CD4-positive, alpha-beta T cell treated with Interleukin-1 beta for 1 hour (primary cell): ENCODE measurements at regions not wholly inside any gene's neighbourhood (a gene's known extent, or its start where the extent isn't known, plus 50 kb on each side); places are given as distances from the start of the nearest gene placed in this dataset.

Experiments used
- DNase-seq, 2 donors: peaks; one replicate each; pipeline ENCODE4 v3.0.0-alpha.2; 2020 to 2022

- no peak for DNase-seq
Measured at GRCh38 chr1:82604524-82604923, 803.8 kb downstream of the ADGRL2 start.

GRCh38 chr1:82600314-82600713, 799.6 kb downstream of the ADGRL2 start:
- no peak for DNase-seq

- DNase-seq, result no peak
Measured at GRCh38 chr1:82598812-82599211, 798.1 kb downstream of the ADGRL2 start.

GRCh38 chr1:82598337-82598736, 797.6 kb downstream of the ADGRL2 start:
- no peak for DNase-seq

- no peak for DNase-seq
Measured at GRCh38 chr1:82597649-82598048, 796.9 kb downstream of the ADGRL2 start.

- DNase-seq, result no peak
Measured at GRCh38 chr1:82597141-82597540, 796.4 kb downstream of the ADGRL2 start.

- DNase-seq, result no peak
Measured at GRCh38 chr1:82593561-82593960, 792.8 kb downstream of the ADGRL2 start.

- DNase-seq, result no peak
Measured at GRCh38 chr1:82589588-82589987, 788.9 kb downstream of the ADGRL2 start.

- no peak for DNase-seq
Measured at GRCh38 chr1:82587371-82587770, 786.6 kb downstream of the ADGRL2 start.

GRCh38 chr1:82586473-82586872, 785.7 kb downstream of the ADGRL2 start:
- no peak for DNase-seq

- no peak for DNase-seq
Measured at GRCh38 chr1:82582347-82582746, 781.6 kb downstream of the ADGRL2 start.

GRCh38 chr1:82578086-82578726, 777.5 kb downstream of the ADGRL2 start:
- no peak for DNase-seq

GRCh38 chr1:82567348-82567747, 766.6 kb downstream of the ADGRL2 start:
- no peak for DNase-seq

- no peak for DNase-seq
Measured at GRCh38 chr1:82565546-82565945, 764.8 kb downstream of the ADGRL2 start.

GRCh38 chr1:82565146-82565545, 764.4 kb downstream of the ADGRL2 start:
- no peak for DNase-seq

GRCh38 chr1:82564333-82564732, 763.6 kb downstream of the ADGRL2 start:
- DNase-seq, result no peak

- no peak for DNase-seq
Measured at GRCh38 chr1:82562448-82562847, 761.7 kb downstream of the ADGRL2 start.

- no peak for DNase-seq
Measured at GRCh38 chr1:82560566-82560965, 759.8 kb downstream of the ADGRL2 start.

GRCh38 chr1:82555501-82555900, 754.8 kb downstream of the ADGRL2 start:
- DNase-seq, result no peak

GRCh38 chr1:82549841-82550240, 749.1 kb downstream of the ADGRL2 start:
- DNase-seq, result no peak

GRCh38 chr1:82542766-82543165, 742.0 kb downstream of the ADGRL2 start:
- DNase-seq, result no peak

- no peak for DNase-seq
Measured at GRCh38 chr1:82542141-82542540, 741.4 kb downstream of the ADGRL2 start.

- no peak for DNase-seq
Measured at GRCh38 chr1:82540006-82540405, 739.3 kb downstream of the ADGRL2 start.

GRCh38 chr1:82538876-82539275, 738.1 kb downstream of the ADGRL2 start:
- DNase-seq, result no peak

- DNase-seq, result no peak
Measured at GRCh38 chr1:82534996-82535395, 734.3 kb downstream of the ADGRL2 start.

- DNase-seq, result no peak
Measured at GRCh38 chr1:82525378-82525777, 724.6 kb downstream of the ADGRL2 start.
